HG03175 (cell line): ENCODE measurements at regions not wholly inside any gene's neighbourhood (a gene's known extent, or its start where the extent isn't known, plus 50 kb on each side); places are given as distances from the start of the nearest gene placed in this dataset.

ENCODE experiments used
- ATAC-seq: cut with Tn5 transposase; IDR thresholded peaks from one replicate; pipeline ENCODE4 v1.9.1; 2021; ENCODE audit warnings: mild to moderate bottlenecking, moderate library complexity; ENCODE audit not compliant: unreplicated experiment

GRCh38 chr5:23579566-23579965 is 72.2 kb downstream of the PRDM9 start:
- ATAC-seq: no peak

- no peak for ATAC-seq
These were observed 75.7 kb downstream of the PRDM9 start for GRCh38 chr5:23583081-23583480.

GRCh38 chr5:23588841-23589326 is 81.5 kb downstream of the PRDM9 start:
- no peak for ATAC-seq

GRCh38 chr5:23591250-23591649 is 83.8 kb downstream of the PRDM9 start:
- no peak for ATAC-seq

GRCh38 chr5:23606927-23607326 is 99.5 kb downstream of the PRDM9 start:
- ATAC-seq: no peak

- no peak for ATAC-seq
These were observed 105.3 kb downstream of the PRDM9 start for GRCh38 chr5:23612701-23613100.

GRCh38 chr5:23613566-23613965 is 106.2 kb downstream of the PRDM9 start:
- ATAC-seq: no peak

GRCh38 chr5:23614422-23614821 is 107.0 kb downstream of the PRDM9 start:
- no peak for ATAC-seq

GRCh38 chr5:23626961-23627360 is 119.6 kb downstream of the PRDM9 start:
- no peak for ATAC-seq

GRCh38 chr5:23627976-23628375 is 120.6 kb downstream of the PRDM9 start:
- no peak for ATAC-seq

- ATAC-seq: no peak
These were observed 122.0 kb downstream of the PRDM9 start for GRCh38 chr5:23629396-23629795.

- no peak for ATAC-seq
These were observed 124.1 kb downstream of the PRDM9 start for GRCh38 chr5:23631302-23632045.

- ATAC-seq: no peak
These were observed 128.5 kb downstream of the PRDM9 start for GRCh38 chr5:23635938-23636337.

- no peak for ATAC-seq
These were observed 131.9 kb downstream of the PRDM9 start for GRCh38 chr5:23639326-23639725.

GRCh38 chr5:23648656-23649055 is 141.2 kb downstream of the PRDM9 start:
- ATAC-seq: no peak

GRCh38 chr5:23649594-23649993 is 142.2 kb downstream of the PRDM9 start:
- ATAC-seq: no peak

- ATAC-seq: no peak
These were observed 148.3 kb downstream of the PRDM9 start for GRCh38 chr5:23655674-23656073.

GRCh38 chr5:23675456-23675855 is 168.0 kb downstream of the PRDM9 start:
- no peak for ATAC-seq

GRCh38 chr5:23677996-23678395 is 170.6 kb downstream of the PRDM9 start:
- no peak for ATAC-seq

GRCh38 chr5:23684103-23684502 is 176.7 kb downstream of the PRDM9 start:
- no peak for ATAC-seq

- no peak for ATAC-seq
These were observed 196.8 kb downstream of the PRDM9 start for GRCh38 chr5:23703940-23704855.

GRCh38 chr5:23717486-23717885 is 210.1 kb downstream of the PRDM9 start:
- ATAC-seq: no peak
